ENCODE measurements at regions not wholly inside any gene's neighbourhood (a gene's known extent, or its start where the extent isn't known, plus 50 kb on each side); places are given as distances from the start of the nearest gene placed in this dataset.

DNA sequence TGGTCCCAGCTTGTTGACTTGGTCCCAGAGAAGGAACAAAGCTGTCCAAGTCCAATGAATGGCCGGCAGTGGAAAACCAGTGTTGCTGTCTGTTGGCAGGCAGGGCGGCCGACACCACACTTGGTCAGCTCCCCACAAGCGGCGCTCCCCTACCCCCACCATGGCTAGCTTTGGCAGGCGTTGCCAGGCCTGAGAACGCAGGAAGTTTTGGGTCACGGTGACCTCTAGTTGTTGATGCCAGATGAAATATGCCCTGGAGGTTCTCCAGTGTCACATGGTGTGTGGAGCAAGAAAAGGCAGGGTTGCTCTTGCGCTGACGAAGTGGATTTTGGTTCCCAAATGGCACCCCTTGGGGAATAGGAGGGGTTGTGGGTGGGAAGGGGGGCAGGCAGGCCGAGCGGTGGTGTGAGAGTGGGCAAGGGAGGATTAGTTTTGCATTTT is 72.7 kb upstream of the TPRG1 start:
- no peak for ATAC-seq
- no peak for FAIRE-seq
- 78% methylated on average over 8 of the region's 12 CpGs for WGBS (ENCODE audit: missing lambda C conversion rate)
- ChIA-PET POLR2A (no interaction called here), CTCF (no interaction called here)
- no peaks in the 10 kb centered on the region for H3K9me3 ChIP-seq
- H3K27ac ChIP-seq = no peak overlapping the region
- no peak for DNase-seq (ENCODE audit: low read depth in 1 of 2, low spot score in 1 of 2)
- no peak overlapping the region for H3K4me3 ChIP-seq
- TF ChIP-seq TP53 (CRISPR knock-in tag; IDR thresholded peaks at IDR 0.05) (no peak), EP300 (IDR thresholded peaks at IDR 0.05) (no peak), RFX5 (IDR thresholded peaks at IDR 0.05) (no peak), HMGXB4 (CRISPR knock-in tag; IDR thresholded peaks at IDR 0.05; ENCODE audit: borderline replicate concordance) (no peak), EHF (CRISPR knock-in tag; IDR thresholded peaks at IDR 0.05) (no peak), GATA3 (IDR thresholded peaks at IDR 0.05; ENCODE audit: borderline replicate concordance) (no peak), RAD21 (conservative IDR thresholded peaks at IDR 0.05 in 1 of 2, IDR thresholded peaks at IDR 0.05 in 1 of 2) (no peak)
- H3K4me2 ChIP-seq = no peak overlapping the region
- H3K4me1 ChIP-seq = no peaks in the 10 kb centered on the region

DNA sequence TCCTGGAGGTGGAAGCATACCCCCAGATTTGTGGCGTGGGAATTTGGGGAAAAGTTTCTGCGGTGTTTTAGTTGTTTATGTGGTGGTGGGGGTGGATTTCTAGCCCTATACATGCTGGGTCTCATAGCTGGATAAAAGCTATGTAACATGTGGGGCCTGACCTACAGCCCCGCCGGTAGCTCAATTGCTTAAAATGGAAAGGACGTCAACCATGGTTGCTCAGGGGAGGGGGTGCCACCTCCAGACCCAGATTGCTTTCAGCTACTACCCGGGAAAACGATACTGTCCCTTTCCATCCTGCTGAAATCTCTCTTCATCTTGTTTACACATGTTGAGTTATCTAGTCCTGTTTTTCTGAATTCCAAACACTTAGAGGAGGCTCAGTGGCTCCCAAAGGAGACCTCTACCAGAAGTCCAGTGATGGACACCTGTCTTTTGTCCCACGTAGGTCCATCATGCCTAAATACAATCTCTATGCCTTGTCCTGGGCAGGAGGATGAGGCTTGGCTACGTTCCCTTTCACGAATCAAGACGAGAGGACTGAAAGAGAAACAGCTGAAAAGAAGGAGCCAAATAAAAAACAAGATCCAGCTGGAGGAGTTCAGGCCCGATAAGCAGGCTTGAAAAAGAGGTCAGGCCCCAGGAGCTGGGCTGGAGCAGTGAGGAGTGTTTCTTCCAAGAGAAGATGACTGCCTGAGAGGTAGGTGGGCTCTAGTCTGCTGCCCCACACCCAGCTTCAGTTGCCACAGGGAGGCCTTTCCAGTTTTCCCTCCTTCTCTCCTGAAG is 72.1 kb upstream of the TPRG1 start:
- no peaks in the 10 kb centered on the region for H3K9me3 ChIP-seq
- H3K4me2 ChIP-seq = no peak overlapping the region
- POLR2A ChIA-PET = no interaction called here
- no peak for ATAC-seq
- H3K4me1 ChIP-seq = no peaks in the 10 kb centered on the region
- 74% methylated on average over 12 of the region's 12 CpGs for WGBS (ENCODE audit: missing lambda C conversion rate)
- H3K27ac ChIP-seq = no peak overlapping the region
- CTCF ChIA-PET = no interaction called here
- no peak for TF ChIP-seq MAX (IDR thresholded peaks at IDR 0.05)
- TF ChIP-seq PBX3 (IDR thresholded peaks at IDR 0.05) = no peak
- TF ChIP-seq, protein P1, sequence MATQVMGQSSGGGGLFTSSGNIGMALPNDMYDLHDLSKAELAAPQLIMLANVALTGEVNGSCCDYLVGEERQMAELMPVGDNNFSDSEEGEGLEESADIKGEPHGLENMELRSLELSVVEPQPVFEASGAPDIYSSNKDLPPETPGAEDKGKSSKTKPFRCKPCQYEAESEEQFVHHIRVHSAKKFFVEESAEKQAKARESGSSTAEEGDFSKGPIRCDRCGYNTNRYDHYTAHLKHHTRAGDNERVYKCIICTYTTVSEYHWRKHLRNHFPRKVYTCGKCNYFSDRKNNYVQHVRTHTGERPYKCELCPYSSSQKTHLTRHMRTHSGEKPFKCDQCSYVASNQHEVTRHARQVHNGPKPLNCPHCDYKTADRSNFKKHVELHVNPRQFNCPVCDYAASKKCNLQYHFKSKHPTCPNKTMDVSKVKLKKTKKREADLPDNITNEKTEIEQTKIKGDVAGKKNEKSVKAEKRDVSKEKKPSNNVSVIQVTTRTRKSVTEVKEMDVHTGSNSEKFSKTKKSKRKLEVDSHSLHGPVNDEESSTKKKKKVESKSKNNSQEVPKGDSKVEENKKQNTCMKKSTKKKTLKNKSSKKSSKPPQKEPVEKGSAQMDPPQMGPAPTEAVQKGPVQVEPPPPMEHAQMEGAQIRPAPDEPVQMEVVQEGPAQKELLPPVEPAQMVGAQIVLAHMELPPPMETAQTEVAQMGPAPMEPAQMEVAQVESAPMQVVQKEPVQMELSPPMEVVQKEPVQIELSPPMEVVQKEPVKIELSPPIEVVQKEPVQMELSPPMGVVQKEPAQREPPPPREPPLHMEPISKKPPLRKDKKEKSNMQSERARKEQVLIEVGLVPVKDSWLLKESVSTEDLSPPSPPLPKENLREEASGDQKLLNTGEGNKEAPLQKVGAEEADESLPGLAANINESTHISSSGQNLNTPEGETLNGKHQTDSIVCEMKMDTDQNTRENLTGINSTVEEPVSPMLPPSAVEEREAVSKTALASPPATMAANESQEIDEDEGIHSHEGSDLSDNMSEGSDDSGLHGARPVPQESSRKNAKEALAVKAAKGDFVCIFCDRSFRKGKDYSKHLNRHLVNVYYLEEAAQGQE (IDR thresholded peaks at IDR 0.05) = no peak
- TF ChIP-seq TFCP2L1 (CRISPR knock-in tag; IDR thresholded peaks at IDR 0.05) = no peak
- TF ChIP-seq CBX2 (IDR thresholded peaks at IDR 0.05; ENCODE audit: borderline replicate concordance, low read depth) = no peak
- TF ChIP-seq USF2 (IDR thresholded peaks at IDR 0.05) = no peak
- TF ChIP-seq NPAS2 (CRISPR knock-in tag; IDR thresholded peaks at IDR 0.05; ENCODE audit: borderline replicate concordance) = no peak
- no peak overlapping the region for H3K4me3 ChIP-seq
- DNase-seq (ENCODE audit: low read depth in 1 of 2, low spot score in 1 of 2) = no peak
- no peak for FAIRE-seq

GRCh38 chr3:189100866-189101265 is 70.9 kb upstream of the TPRG1 start:
- H3K4me3 ChIP-seq = no peak overlapping the region
- 64% methylated on average over 2 of the region's 2 CpGs for WGBS (ENCODE audit: missing lambda C conversion rate)
- POLR2A ChIA-PET = no interaction called here
- DNase-seq (ENCODE audit: low read depth in 1 of 2, low spot score in 1 of 2) (no peak), ATAC-seq (no peak), FAIRE-seq (no peak)
- no peak overlapping the region for H3K27ac ChIP-seq
- CTCF ChIA-PET = interaction anchor here (1.1 kb wide), 1 partner anchor 12 kb away, joined by 3 read pairs; no protein-coding TSS in a partner anchor
- H3K4me2 ChIP-seq = no peak overlapping the region
- H3K9me3 ChIP-seq = no peaks in the 10 kb centered on the region
- no peaks in the 10 kb centered on the region for H3K4me1 ChIP-seq
- TF ChIP-seq HOXA7 (CRISPR knock-in tag; IDR thresholded peaks at IDR 0.05) = no peak
- no peak for TF ChIP-seq CBX8 (IDR thresholded peaks at IDR 0.05)
- TF ChIP-seq HDAC2 (IDR thresholded peaks at IDR 0.05) = no peak
- no peak for TF ChIP-seq RCOR1 (IDR thresholded peaks at IDR 0.05; ENCODE audit: low read depth, low read length)
- no peak for TF ChIP-seq EHMT2 (IDR thresholded peaks at IDR 0.05; ENCODE audit: low read depth)
- TF ChIP-seq CTCF (IDR thresholded peaks at IDR 0.05) = no peak
- TF ChIP-seq PBX3 (IDR thresholded peaks at IDR 0.05) = no peak
- no peak for TF ChIP-seq CEBPB (IDR thresholded peaks at IDR 0.05)
- TF ChIP-seq E2F6 (IDR thresholded peaks at IDR 0.05; ENCODE audit: borderline replicate concordance, low read depth) = no peak

All from A549 (cell line).